ENCODE measurements at regions not wholly inside any gene's neighbourhood (a gene's known extent, or its start where the extent isn't known, plus 50 kb on each side); places are given as distances from the start of the nearest gene placed in this dataset.
A peak's percentile ranks its signal among the peaks of the same experiment; 100 is the strongest.
"Not testable (repeated sequence)": the region's sequence is repeated elsewhere in the genome, so short reads cannot be mapped to it uniquely, and the experiment has no call there.

DNA sequence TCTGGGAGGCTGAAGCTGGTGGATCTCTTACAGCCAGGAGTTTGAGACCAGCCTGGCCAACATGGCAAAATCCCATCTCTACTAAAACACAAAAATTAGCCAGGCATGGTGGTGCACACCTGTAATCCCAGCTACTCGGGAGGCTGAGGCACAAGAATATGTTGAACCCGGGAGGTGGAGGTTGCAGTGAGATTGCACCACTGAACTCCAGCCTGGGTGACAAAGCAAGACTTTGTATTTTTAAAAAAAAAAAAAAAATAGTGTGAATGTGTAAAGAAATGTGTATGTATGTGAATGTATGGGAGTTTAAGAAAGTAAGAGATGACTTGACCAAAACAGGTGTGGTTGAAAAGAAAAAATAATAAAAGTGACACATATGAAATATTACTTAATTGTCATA, 167.7 kb upstream of the TEX13C start:
- no peaks in the 10 kb centered on the region for H3K27me3 ChIP-seq (ENCODE audit: control insufficient read depth, insufficient read depth, low read length)
- H3K36me3 ChIP-seq (ENCODE audit: control insufficient read depth, insufficient read depth, low read length) = no peaks in the 10 kb centered on the region
- H3K4me3 ChIP-seq (ENCODE audit: low read length) = no peak overlapping the region
- H3K9ac ChIP-seq (ENCODE audit: low read length) = no peak overlapping the region
- H3K4me1 ChIP-seq (ENCODE audit: control insufficient read depth, insufficient read depth, low read length) = no peaks in the 10 kb centered on the region
- H3K27ac ChIP-seq (ENCODE audit: low read depth, low read length) = no peak overlapping the region

DNA sequence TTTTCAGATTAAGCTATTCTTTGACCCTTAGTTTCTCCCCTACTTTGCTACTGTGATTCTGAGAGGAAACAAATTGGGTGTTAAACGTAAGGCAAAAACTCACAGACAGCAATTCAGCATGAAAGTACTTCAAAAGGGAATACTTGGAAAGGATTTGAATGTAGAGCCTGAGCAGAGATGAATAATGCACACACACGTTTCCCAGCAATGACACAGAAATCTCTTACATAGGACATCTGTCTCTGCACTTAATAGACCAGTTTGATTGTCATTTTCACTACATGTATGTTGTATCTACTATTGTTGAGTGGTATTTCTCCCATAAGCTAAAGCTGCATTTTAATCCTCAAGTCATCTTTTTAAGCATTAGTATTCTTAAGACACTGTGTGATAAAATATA, 166.1 kb upstream of the TEX13C start:
- Histone ChIP-seq H3K36me3 (ENCODE audit: control insufficient read depth, insufficient read depth, low read length) (no peaks in the 10 kb centered on the region), H3K4me3 (ENCODE audit: low read length) (no peak overlapping the region), H3K4me1 (ENCODE audit: control insufficient read depth, insufficient read depth, low read length) (no peaks in the 10 kb centered on the region), H3K9ac (ENCODE audit: low read length) (no peak overlapping the region), H3K27me3 (ENCODE audit: control insufficient read depth, insufficient read depth, low read length) (no peaks in the 10 kb centered on the region), H3K27ac (ENCODE audit: low read depth, low read length) (no peak overlapping the region)

DNA sequence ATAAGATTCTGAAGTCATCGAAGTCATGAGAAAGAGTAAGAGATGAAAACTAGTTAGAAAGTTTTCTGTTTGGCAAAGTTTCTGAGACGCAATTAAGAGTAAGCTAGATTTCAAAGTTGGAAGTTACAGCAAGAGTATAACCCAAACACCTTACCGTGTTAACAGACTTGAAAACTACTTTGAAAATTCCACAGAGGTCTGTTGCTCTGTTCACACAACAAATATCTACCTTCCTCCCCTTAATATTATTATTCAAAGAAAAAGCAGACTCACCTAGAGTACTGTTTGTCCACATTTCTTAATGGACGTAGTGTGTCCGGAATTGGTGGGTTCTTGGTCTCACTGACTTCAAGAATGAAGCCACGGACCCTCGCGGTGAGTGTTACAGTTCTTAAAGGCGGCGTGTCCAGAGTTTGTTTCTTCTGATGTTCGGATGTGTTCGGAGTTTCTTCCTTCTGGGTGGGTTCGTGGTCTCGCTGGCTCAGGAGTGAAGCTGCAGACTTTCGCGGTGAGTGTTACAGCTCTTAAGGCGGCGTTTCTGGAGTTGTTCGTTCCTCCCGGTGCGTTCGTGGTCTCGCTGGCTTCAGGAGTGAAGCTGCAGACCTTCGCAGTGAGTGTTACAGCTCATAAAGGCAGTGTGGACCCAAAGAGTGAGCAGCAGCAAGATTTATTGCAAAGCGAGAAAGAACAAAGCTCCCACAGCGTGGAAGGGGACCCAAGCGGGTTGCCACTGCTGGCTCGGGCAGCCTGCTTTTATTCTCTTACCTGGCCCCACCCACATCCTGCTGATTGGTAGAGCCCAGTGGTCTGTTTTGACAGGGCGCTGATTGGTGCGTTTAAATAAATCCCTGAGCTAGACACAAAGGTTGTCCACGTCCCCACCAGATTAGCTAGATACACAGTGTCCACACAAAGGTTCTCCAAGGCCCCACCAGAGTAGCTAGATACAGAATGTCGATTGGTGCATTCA, 165.1 kb upstream of the TEX13C start:
- H3K27ac ChIP-seq (ENCODE audit: low read depth, low read length); H3K27me3 ChIP-seq (ENCODE audit: control insufficient read depth, insufficient read depth, low read length); H3K9ac ChIP-seq (ENCODE audit: low read length); H3K4me3 ChIP-seq (ENCODE audit: low read length); H3K4me1 ChIP-seq (ENCODE audit: control insufficient read depth, insufficient read depth, low read length); H3K36me3 ChIP-seq (ENCODE audit: control insufficient read depth, insufficient read depth, low read length): not testable (repeated sequence)

DNA sequence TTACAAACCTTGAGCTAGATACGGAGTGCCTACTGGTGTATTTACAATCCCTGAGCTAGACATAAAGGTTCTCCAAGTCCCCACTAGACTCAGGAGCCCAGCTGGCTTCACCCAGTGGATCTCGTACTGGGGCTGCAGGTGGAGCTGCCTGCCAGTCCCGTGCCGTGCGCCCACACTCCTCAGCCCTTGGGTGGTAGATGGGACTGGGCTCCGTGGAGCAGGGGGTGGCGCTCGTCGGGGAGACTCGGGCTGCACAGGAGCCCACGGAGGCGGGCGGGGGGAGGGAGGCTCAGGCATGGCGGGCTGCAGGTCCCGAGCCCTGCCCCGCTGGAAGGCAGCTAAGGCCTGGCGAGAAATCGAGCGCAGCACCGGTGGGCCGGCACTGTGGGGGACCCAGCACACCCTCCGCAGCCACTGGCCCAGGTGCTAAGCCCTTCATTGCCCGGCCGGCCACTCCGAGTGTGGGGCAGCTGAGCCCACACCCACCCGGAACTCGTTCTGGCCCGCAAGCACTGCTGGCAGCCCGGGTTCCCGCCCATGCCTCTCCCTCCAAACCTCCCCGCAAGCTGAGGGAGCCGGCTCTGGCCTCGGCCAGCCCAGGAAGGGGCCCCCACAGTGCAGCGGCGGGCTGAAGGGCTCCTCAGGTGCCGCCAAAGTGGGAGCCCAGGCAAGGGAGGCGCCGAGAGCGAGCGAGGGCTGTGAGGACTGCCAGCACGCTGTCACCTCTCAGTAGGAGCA, 164.2 kb upstream of the TEX13C start:
- not testable (repeated sequence) for H3K9ac ChIP-seq (ENCODE audit: low read length); H3K36me3 ChIP-seq (ENCODE audit: control insufficient read depth, insufficient read depth, low read length); H3K27me3 ChIP-seq (ENCODE audit: control insufficient read depth, insufficient read depth, low read length); H3K27ac ChIP-seq (ENCODE audit: low read depth, low read length); H3K4me1 ChIP-seq (ENCODE audit: control insufficient read depth, insufficient read depth, low read length); H3K4me3 ChIP-seq (ENCODE audit: low read length)

DNA sequence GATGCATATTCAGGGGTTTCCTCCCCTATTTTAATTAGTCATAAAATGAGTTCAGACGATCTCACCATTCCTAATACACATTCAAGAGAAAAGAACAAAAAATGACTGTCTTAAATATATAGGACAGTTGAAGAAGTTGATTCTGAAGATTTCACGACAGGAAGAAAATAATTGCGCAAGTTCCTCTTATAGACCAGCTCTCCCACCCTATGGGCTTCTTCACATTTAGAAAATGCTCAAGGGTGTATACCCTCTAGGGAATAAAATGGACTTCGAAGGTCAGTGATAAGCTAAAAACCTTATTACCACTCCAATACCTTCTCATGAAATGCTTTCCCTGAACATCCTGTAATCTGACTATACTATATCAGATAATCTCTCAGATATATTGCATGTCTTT, 149.2 kb upstream of the TEX13C start:
- Histone ChIP-seq H3K4me1 (ENCODE audit: control insufficient read depth, insufficient read depth, low read length) (no peaks in the 10 kb centered on the region), H3K27me3 (ENCODE audit: control insufficient read depth, insufficient read depth, low read length) (no peaks in the 10 kb centered on the region), H3K9ac (ENCODE audit: low read length) (no peak overlapping the region), H3K27ac (ENCODE audit: low read depth, low read length) (no peak overlapping the region), H3K4me3 (ENCODE audit: low read length) (no peak overlapping the region), H3K36me3 (ENCODE audit: control insufficient read depth, insufficient read depth, low read length) (no peaks in the 10 kb centered on the region)

DNA sequence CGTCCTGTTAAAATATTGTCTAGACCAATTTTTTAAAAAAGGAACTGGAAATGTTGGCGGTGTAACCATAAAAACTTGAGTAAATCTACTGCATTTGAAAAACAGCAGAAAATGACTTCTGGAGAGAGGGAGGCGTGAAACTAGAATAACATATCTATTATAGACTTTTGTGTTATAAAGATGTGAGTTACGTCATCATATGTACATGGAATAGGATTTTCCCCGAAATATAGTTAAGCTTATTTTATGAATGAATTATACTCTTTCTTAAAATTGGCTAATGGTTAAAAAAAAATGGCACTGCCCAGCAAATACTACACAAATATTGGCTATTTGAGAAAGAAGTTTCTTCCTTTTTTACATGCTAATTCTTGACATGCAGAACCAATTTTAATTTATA, 147.1 kb upstream of the TEX13C start:
- Histone ChIP-seq H3K27ac (ENCODE audit: low read depth, low read length) (no peak overlapping the region), H3K4me1 (ENCODE audit: control insufficient read depth, insufficient read depth, low read length) (no peaks in the 10 kb centered on the region), H3K36me3 (ENCODE audit: control insufficient read depth, insufficient read depth, low read length) (no peaks in the 10 kb centered on the region), H3K27me3 (ENCODE audit: control insufficient read depth, insufficient read depth, low read length) (no peaks in the 10 kb centered on the region), H3K9ac (ENCODE audit: low read length) (no peak overlapping the region), H3K4me3 (ENCODE audit: low read length) (no peak overlapping the region)

DNA sequence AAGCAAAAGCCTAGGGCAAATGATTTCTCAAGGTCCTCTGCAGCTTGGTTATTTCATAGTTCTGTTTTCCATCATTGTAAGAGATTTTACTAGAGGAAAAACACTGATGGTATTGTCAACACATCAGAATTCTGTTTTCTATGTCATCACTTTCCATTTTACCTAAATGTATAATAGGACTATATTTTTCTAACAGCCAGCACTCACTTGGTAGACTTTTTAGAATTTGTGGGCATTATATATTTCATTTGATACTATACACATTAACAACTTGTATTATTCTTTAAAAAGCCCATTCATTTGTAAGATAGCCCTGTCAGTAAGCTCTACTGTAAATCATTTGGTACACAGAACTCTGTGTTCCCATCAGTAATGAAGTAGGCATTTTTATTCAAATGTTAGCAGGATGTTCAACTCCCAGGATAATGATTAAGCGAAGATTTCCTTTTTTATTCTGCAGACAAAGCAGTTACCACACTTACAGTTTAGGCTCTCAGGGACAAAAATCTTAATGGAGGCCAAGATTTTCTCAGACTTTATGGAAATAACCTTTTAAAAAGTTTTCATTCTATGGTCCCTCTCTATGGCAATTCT, 143.6 kb upstream of the TEX13C start:
- Histone ChIP-seq H3K27me3 (ENCODE audit: control insufficient read depth, insufficient read depth, low read length) (no peaks in the 10 kb centered on the region), H3K27ac (ENCODE audit: low read depth, low read length) (no peak overlapping the region), H3K4me1 (ENCODE audit: control insufficient read depth, insufficient read depth, low read length) (no peaks in the 10 kb centered on the region), H3K36me3 (ENCODE audit: control insufficient read depth, insufficient read depth, low read length) (no peaks in the 10 kb centered on the region), H3K4me3 (ENCODE audit: low read length) (no peak overlapping the region), H3K9ac (ENCODE audit: low read length) (no peak overlapping the region)

DNA sequence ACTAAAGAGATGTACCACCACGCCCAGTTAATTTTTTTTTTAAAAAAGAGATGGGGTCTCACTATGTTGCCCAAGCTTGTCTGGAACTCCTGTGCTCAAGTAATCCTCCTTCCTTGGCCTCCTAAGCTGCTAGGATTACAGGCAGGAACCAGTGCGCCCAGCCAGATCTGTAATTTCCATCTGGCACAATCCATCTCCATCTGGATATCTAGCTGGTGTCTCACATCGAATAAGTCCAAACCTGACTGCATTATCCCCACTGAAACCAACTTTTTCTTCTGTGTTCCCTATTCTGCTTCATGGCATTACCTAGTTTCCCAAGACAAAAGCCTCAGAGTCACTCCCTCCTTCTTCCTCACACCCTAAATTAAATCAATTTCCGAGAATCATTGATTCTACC, 125.8 kb upstream of the TEX13C start:
- no peak overlapping the region for H3K27ac ChIP-seq (ENCODE audit: low read depth, low read length)
- H3K27me3 ChIP-seq (ENCODE audit: control insufficient read depth, insufficient read depth, low read length) = no peaks in the 10 kb centered on the region
- no peak overlapping the region for H3K9ac ChIP-seq (ENCODE audit: low read length)
- H3K36me3 ChIP-seq (ENCODE audit: control insufficient read depth, insufficient read depth, low read length) = no peaks in the 10 kb centered on the region
- H3K4me3 ChIP-seq (ENCODE audit: low read length) = no peak overlapping the region
- H3K4me1 ChIP-seq (ENCODE audit: control insufficient read depth, insufficient read depth, low read length) = no peaks in the 10 kb centered on the region

DNA sequence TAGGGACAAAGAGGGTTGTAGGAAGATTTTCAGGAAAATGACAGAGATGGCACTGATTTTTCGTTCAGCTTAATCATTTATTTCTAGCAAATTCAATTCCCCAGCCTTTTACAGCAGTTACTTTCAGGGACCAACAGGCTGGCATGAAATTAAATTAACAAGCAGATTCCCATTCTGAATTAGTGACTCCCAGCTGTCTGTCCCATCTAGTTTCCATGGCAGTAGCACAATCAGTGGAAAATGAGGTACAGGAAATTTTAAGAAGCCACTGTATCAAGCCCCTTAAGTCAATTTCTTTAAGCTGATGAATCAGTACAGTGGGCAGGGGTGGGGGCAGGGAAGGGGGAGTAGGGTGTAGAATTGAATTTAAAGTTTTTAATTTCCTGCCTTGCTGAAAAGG, 121.1 kb upstream of the TEX13C start:
- H3K27ac ChIP-seq (ENCODE audit: low read depth, low read length) = no peak overlapping the region
- H3K27me3 ChIP-seq (ENCODE audit: control insufficient read depth, insufficient read depth, low read length) = no peaks in the 10 kb centered on the region
- no peaks in the 10 kb centered on the region for H3K4me1 ChIP-seq (ENCODE audit: control insufficient read depth, insufficient read depth, low read length)

DNA sequence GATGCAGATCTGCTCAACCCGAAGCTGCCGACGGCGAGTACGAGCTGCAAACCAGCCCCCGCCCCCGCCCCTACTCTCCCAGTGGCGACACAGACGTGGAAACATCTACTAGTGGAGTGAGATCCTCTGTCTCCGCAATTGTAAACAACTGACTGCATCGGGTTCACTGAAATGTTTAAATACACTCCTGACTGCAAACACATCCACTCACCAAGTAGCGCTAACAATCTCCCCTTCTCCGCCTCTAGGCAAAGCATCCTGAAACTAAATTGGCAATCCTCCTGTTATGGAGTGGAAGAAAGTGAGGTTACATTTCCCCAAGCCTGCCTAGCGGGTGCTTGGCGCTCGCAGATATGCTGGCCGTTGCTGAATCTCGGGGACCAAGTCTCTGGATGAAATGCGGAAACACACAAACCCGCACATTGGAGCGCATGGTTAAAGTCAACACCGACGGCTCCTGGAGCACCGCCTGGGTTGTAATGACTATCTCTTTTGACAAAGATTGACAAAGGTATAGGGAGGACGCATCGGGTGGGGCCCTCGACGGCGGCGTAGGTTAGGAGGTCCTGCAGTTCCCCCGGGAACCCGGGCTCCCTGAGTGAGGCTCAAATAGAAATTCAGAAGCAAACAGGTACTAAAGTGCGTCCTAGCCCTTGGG, 117.0 kb upstream of the TEX13C start:
- no peaks in the 10 kb centered on the region for H3K36me3 ChIP-seq (ENCODE audit: control insufficient read depth, insufficient read depth, low read length)
- peak overlapping the region; percentile 47 for H3K4me3 ChIP-seq (ENCODE audit: low read length)
- H3K4me1 ChIP-seq (ENCODE audit: control insufficient read depth, insufficient read depth, low read length) = no peaks in the 10 kb centered on the region
- H3K27me3 ChIP-seq (ENCODE audit: control insufficient read depth, insufficient read depth, low read length) = no peaks in the 10 kb centered on the region
- no peak overlapping the region for H3K9ac ChIP-seq (ENCODE audit: low read length)
- H3K27ac ChIP-seq (ENCODE audit: low read depth, low read length) = no peak overlapping the region

More for the DNA sequence above, 121.1 kb upstream of the TEX13C start:
- Histone ChIP-seq H3K36me3 (ENCODE audit: control insufficient read depth, insufficient read depth, low read length) (no peaks in the 10 kb centered on the region), H3K4me3 (ENCODE audit: low read length) (no peak overlapping the region), H3K9ac (ENCODE audit: low read length) (no peak overlapping the region)

DNA sequence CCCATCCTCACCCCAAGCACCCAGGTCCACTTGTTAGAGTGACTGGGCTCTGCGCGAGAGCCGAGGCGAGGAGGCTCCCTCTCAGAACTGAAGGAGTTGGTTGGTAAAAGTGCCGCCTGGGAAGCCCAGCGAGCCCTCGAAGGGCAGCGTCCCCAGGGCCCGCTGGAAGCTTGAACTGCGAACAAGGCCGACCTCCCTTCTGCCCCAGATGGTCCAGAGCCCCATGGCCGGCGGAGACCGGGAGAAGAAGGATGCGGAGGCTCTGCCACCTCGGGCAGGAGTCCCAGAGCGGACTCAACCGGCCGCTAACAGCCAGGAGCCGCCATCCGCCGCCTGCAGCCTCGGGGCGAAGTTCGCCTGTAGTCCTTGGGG, 116.3 kb upstream of the TEX13C start:
- Histone ChIP-seq H3K36me3 (ENCODE audit: control insufficient read depth, insufficient read depth, low read length) (no peaks in the 10 kb centered on the region), H3K27me3 (ENCODE audit: control insufficient read depth, insufficient read depth, low read length) (no peaks in the 10 kb centered on the region), H3K4me3 (ENCODE audit: low read length) (peak overlapping the region; percentile 47), H3K4me1 (ENCODE audit: control insufficient read depth, insufficient read depth, low read length) (no peaks in the 10 kb centered on the region), H3K27ac (ENCODE audit: low read depth, low read length) (peak overlapping the region; percentile 61), H3K9ac (ENCODE audit: low read length) (no peak overlapping the region)
